IPS-NIHi11 (cell line): ENCODE measurements at regions not wholly inside any gene's neighbourhood (a gene's known extent, or its start where the extent isn't known, plus 50 kb on each side); places are given as distances from the start of the nearest gene placed in this dataset.
"Not testable (repeated sequence)": the region's sequence is repeated elsewhere in the genome, so short reads cannot be mapped to it uniquely, and the experiment has no call there.

ENCODE experiments used
- DNase-seq: peaks from one replicate; pipeline ENCODE4 v3.0.0; 2012; ENCODE audit warnings: mixed read lengths, low spot score

DNA sequence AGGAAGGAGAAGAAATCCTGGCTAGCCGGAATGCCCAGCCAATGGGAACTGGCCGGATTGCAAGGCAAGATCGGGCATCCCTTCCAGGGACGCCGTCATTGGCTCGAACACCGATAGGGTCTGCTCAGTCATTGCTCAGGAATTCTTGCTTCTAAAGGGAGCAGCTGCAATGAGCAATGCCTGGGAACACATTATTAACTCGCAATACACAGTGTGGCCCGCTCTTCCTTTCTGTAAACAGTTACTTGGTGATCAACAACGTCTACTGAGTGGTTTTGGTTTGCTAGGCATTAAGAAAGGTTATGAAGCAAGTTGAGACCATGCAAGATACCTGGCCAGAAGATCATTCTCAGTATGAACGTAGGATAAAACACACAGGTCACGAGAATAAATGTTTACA, 165.4 kb upstream of the CITED2 start:
- peak; percentile 19 for DNase-seq

DNA sequence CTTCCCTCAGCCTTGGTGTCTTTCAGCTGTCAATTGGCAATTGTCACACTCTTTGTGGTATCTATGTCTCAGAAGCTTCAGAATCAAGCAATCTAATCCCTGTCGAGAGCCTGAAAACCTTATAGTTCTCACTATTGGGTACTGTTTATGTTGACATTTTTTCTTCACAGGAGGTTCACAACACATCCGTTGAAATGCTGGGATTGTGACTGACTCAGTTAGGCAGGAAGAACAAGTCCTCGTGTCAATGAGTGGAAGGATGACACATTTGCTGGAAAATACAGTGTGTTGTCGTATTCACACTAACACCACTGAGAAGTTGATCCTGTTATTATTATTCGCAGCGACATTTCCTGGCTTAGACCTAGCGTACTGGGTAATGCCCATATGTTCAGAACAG, 163.9 kb upstream of the CITED2 start:
- no peak for DNase-seq

DNA sequence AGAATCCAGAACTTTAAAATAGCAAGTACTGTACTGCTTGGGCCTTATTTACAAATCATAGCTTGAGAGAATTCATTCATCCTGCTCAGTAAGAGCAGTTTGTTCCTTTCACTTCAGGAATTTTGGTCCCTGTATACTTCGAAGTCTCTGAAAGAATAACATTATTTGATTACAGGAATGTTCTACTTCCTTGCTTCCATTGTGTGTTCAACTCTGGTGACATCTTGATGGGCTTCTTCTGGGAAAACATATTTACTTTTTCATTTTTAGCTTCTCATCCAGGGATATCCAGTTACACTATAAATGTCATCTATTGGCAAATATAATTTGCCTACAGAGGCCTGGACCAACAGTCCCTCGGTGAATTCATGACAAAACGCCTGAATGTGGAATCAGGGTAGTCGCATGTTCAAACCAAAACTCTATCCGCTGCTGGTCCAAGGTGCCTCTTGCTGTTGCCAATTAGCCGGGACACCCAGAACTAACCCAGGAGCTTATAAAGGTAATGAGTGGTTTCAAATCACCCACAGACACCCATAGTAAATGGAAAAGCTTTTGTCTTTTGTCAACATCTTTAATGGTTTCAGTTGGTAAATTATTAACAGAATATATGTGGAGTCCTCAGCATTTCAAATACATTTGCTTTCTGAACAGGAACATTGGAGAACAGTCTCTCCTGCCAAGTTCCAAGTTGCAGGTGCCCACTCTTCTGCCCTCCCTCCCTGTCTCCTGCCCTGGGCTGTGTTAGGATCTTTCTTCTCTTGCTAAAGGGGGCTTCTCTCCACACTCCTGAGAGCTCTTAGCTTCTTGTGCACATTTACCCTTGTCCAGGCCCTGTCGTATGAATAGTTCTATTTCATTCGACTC, 162.5 kb upstream of the CITED2 start:
- no peak for DNase-seq

DNA sequence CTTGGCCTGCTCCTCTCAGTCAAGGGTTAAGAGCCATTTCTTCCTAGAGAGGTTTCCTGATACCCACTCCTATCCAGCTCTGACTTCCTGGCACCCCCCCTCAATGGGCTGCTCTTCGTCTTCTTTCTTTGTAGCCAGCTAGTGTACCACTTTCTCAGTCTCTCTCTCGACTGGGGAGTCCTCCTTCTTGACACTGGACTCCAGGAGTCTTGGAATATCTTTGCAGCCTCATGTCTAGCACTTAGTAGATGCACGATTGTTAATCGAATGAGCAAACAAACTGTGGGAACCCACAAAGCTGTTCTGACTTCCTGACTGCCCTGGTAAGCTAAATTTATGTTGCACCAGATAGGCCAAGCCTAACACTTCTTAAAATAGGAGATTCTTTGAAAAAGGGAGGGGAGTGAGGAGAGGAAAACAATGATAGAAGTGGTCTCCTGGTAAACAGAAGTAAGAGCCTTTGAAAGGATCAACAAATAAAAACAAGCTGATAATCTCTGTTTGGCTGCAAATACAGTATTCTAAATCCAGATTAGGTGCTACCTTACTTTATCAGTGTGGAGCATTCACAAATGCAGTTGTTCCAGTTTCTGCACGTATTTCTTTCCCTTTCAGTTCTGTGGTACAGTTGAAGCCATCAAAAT, 160.1 kb upstream of the CITED2 start:
- no peak for DNase-seq

DNA sequence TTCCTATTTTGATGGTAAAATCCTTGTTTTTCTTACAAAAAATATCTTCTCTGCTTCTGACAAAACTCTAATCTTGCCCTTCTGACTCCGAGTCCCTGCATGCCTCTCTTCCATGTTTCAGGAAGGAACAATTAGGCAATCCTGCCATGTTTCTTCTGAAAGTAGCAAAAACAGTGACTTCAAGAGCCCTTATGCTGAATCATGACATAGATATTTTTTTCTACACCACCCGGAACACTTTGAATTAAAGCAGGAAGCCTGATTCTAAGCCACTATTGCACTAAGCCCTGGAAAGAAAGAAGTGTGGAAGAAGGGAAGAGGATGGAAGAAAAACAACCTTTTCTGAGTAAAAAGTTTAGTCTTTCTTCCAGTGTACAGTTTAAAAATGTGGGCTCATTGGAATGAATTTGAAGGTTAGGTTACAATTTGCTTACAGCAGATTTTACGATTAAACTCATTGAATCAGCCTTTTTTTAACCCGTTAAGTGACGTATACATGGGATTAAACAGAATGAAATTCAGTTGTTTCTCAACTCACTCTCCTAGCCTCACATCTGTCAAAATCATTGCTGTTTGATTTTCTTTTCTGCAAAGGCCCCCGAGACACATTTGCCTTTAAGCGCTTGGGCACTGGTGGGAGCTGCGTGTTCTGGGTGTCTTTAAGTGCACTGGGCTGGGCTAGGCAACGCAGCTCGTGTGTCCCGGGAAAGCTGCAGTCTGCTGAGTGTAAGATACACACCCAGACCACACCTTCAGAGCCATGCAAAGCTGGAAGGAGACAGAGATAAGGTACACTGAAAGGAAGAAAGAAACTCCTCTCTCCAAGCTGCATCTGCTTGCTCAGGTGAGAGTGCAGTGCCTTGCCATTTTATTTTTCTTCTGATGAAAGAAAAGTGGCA, 159.4 kb upstream of the CITED2 start:
- DNase-seq: no peak

DNA sequence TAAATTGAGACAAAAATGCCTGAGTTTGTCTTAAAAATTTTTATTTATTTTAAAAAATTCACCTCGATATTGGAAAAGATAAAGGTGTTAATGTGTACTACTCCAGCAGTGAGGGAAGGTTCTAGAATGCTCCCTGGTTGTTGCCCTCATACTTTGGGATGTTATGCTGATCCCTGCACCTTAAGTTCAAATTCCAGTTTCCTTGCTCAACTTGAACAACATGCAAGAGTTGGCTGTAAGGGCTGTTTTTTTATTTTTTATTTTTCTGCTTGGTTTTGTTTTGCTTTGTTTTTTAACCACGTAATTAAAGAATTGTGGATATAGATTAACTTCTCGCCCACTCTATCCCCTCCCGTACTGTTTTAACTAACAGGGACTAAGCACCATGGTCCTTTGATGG, 158.7 kb upstream of the CITED2 start:
- no peak for DNase-seq

DNA sequence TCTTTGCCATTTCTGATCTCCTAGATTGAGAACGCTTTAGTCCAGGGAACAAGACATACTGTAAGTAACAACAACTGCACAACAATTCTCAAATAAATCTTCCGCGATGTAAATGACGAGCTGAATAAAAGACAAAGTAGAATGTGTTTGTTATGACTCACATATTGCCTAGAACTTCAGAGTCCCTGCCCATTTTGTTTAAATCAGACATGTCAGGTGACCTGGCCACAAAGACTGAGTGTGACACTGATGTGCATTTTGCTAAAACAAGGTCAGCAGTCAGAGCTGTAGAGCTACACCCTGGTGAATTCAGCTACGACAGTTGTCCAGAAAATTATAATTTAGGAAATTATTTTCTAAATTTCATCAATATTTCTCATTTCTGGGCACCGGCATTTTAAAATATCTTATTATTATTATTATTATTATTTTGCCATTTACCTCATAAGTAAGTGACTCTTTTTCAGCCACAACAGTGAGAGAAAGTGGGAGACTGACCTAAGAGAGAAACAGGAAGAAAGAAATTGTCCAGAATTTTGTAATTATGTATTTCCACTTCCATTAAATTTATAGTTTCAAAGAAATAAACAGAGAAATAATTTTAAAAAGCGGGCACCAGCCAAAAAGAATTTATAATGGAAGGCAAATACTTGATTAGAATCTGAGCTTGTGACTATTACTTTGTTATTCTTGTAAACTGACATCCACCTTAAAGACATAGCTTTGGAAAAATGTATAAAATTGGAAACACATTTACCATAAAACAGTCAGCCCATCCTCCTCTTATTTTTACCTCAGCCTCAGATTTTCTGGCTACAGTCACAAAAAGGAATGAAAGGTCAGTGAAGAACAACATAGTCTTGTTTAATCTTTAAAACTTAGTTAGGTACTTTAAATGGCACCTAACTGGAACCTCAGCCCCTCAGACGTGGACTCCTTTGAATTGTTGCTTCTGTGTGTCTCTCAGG, 157.0 kb upstream of the CITED2 start:
- no peak for DNase-seq

DNA sequence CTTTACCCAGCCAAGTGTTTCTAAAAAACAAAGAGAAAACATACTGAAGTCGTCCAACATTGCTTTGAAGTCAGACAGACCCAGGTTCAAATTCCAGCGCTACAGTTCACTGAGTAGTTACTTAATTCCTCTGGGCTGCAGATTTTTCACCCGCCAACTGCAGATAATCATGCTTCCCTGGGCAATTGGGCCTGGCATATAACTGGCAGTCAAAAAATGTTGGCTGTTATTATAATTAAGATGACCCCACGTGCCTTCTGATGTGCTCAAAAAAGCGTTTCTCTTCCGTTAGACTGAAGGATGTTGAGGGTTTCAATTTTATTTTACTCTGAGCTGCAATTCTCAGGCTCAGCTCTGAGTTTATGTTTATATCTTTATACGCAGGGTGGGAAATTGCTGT, 156.1 kb upstream of the CITED2 start:
- no peak for DNase-seq

DNA sequence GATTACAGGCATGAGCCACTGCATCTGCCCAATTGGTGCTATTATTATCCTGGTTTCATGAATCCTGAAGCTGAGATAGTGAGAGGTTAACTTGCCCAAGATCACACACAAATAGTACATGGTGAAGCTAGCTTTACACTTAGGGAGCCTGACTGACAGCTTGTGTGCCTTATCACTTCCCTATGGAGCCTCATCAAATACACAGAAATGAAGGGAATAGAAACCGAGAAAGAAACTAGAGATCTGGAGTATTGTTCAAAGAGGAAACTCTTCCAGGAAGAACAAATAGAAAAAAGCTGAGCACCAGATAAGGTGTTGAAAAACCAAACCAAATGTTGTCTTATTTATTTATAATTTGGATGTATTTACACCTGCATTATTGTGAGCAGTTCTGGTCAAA, 155.0 kb upstream of the CITED2 start:
- no peak for DNase-seq

DNA sequence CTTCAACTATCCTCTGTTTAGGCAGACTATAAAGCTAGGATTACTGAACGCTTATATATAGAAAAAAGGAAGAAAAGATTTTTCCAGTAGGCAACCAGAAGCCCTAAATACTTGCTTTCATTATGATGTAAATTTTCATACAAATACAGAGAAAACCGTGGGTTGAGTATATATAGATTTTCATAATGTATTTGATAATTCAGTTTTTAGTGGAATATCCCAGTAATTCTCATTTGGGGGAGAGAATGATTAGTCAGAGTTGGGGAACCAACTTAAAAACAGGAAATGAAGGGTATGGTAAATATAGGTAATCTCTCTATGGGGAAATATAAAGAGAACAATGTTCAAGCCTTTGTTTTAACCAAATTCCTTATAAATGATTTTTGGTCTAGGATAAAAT, 154.0 kb upstream of the CITED2 start:
- no peak for DNase-seq

DNA sequence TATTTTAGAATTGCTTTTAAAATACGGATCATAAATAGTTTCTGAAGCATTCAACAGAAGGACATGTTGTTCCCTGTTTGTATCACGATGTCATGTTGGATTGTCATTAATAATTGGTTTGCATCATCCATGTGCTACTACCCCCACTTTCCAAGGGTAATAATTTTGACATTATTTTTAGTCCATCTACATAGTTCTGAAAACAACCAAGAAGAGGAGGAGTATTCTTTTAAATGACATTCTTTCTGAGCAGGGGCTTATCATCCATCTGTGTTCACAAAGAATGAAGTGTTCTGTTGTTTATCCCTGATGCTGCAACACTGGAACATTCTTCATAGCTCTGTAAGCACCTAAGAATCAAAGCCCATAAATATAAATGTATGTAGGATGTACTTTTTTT, 151.0 kb upstream of the CITED2 start:
- DNase-seq: no peak

DNA sequence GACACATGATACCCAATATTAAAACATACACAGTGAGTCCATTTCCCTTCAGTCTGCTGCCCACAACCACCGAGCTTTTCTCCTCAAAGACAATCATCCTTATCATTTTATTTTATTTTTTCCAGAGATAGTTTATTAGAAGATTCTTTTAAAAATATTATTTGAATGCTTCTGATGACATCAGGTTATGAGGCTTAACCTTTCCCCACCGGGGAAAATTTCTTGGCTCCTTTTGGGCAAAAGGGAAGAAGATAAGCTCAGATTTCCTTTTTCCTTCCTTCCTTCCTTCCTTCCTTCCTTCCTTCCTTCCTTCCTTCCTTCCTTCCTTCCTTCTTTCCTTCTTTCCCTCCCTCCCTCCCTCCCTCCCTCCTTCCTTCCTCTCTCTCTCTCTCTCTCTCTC, 149.5 kb upstream of the CITED2 start:
- DNase-seq: no peak

DNA sequence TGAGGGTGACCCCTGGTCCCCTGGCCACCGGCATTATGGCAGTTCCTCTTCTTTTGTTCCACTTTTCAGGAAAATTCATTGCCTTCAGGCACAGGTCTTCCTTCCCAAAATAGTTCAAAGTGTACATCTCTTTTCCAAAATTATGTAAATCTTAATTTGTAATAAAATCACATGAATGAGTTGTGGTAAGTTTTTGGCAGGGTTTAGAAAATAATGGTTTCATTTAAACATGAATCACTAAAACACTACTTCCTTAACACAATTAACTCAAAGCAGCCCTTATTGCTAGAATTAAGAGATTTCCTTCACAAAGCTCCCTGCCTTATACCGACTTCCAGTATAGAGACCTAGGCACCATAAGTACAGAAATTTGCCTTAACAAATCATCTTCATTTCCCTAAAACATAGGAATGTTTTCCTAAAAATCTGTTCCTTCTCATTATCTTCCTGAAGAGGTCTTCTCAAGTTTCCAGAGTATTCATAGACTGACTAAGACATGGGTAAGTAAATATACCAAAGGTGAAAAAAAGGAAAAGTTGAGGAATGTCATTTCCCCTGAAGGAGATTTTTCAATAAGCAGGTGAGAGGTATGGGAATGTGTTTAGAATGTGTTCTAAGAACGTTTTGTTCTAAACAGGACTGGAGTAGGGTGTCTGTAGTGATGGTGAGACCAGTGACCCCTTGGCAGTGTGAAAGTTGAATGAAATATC, 148.2 kb upstream of the CITED2 start:
- DNase-seq: no peak

DNA sequence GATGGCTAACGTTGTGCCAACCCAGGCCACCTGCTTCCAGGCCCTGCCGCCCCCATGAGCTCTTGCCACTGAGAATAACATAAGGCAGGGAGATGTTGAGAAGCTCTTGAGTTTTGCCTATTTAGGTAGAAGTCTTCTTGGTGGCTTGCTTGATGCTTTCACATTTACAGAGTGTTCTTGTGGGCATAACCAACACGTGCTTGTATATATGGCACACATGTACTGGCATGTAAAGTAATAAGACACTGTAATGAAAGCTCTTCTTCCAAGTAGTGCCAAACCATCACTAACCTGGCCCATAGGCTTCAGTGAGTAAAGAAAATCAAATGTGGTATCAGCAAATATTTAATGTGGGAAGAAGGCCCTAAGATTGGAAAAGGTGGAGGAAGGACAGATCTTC, 146.9 kb upstream of the CITED2 start:
- DNase-seq: no peak

DNA sequence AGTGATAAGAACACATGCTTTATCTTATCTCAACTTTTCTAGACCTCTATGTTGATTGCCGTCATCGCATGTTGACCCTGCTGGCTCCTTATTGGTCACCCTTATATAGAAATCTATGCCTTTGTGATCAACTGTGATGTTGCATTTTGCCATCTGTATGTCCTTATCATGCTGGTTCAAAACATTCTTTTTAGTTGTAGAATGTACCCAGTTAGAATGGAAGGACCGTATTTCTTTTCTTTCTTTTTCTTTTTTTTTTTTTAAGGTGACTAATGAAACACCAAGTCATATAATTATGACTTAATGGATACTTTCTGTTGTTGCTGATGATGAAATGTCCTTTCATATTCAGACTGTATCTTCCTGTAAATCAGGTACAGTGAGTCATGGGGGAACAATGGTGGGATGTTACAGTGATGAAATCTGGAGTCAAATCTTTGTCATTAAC, 145.9 kb upstream of the CITED2 start:
- DNase-seq: no peak

DNA sequence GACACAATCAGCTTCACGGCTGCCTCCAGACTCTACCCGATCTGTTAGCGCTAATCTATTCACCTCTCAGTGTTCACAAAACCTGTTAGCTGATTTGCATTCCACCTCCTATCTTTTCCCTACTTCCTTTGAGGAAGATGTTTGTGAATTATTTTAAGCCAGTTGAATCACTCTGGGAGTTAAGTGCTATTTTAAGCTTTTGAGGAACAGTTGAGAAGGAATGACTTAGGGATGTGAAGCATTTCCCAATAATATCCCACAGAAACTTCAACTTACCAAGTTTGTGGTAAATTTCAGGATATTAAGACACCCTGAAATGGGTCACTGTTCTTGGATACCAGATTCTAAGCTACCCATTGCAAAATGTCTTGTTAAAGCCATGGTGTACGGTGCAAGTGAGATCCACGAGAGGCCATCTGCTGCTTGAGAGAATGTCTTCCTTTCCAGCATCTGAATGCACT, 145.2 kb upstream of the CITED2 start:
- no peak for DNase-seq

DNA sequence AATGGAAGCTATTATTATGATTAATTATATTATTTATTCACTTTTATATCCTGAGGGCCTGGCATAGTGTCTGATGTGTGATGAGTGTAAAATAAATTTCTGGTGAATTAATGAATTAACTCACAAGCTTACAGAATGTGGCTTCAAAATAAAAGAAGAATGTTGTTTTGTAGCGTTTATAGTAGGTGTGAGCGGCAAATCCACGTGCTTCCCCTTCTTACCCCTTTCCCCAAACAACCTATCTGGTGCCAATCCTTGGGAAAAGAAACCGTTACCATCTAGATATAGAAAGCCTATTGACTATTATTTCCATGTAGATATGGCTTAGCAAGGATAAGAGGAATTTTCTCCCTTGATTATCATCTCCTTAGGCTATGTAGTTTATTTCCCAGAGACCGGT, 144.6 kb upstream of the CITED2 start:
- DNase-seq: no peak

DNA sequence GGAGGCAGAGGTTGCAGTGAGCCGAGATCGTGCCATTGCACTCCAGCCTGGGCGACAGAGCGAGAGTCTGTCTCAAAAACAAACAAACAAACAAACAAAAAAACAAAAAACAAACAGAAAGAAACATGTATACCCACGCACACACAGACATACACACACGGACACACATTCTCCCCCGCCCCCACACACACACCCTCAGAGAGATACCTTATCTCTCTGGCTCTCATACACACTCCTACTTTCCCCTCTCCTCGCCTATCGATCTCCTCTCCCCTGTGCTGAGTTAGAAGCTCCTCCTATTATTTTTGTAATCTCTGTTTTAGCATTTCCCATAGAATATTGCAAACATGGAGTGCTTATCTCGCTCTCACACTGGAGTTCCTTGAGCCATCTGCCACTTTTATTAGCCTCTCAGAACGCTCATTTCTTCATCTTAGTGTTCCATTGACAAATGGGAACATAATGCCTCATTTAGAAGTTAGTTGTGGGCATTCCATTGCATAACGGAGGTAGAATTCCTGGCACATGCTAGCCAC, 144.2 kb upstream of the CITED2 start:
- DNase-seq: no peak

DNA sequence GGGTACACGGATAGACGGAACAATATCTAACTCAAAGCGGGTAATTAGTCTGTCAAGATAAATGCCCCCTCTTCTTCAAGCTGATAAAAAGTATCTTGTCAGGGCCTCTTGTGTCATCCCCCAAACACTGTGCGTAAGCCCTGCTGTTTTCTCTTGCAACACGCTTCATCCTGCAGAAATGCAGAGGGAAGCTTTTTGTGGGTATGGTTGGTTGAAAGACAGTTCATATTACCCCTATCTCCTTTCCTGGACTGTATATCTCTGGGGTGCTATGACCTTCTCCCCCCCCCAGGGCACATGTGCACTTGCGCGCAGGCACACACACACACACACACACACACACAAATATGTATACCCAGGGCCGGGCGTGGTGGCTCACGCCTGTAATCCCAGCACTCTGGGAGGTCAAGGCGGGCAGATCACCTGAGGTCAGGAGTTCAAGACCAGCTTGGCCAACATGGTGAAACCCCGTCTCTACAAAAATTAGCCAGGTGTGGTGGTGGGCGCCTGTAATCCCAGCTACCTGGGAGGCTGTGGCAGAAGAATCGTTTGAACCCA, 143.6 kb upstream of the CITED2 start:
- DNase-seq: not testable (repeated sequence)

DNA sequence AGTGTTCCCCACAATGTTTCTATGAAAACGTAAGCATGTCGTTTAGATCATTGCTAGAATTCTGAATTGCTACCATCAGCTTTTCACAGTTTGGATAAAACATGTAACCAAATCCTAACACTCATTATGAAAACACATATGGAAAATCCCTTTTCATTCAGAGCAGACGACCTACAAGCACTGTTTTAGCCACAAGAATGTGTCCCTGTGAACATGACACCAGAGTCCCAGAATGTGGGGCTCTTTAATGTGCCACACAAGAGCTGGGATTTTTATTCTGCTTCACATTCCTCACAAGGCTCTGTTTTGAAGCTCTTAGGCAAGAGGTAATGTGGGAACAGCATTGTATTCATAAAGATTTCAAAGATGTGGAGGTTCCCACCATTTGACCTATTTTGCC, 141.1 kb upstream of the CITED2 start:
- no peak for DNase-seq
